ENCODE measurements at regions not wholly inside any gene's neighbourhood (a gene's known extent, or its start where the extent isn't known, plus 50 kb on each side); places are given as distances from the start of the nearest gene placed in this dataset.

GRCh38 chr6:105817370-105817769 lies 268.8 kb upstream of the PRDM1 start:
- Histone ChIP-seq H3K27me3 (peaks cover 15% of the 10 kb centered on the region), H3K4me3 (ENCODE audit: low read depth, low read length) (no peak overlapping the region)
- no peak for TF ChIP-seq CTCF (IDR thresholded peaks at IDR 0.05; ENCODE audit: low read depth, low read length)

DNA sequence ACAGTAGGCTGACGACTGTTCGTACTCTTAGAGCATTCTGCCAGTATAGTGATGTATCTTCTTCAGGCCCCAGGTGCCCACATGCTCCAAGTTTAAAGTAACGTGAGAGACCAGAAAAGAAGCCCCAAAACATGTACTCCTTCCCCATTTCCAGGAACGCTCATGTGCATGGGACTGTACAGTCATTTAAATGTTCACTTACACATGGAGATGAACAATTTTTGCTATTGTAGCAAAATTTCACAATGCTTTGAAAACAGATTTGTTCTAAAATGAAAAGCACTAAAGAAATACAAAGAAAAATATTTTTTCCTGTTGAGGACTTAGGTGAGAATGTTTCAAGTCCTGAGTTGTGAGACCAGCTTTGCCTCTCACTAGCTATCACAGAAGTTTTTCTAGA lies 269.3 kb upstream of the PRDM1 start:
- no peak for TF ChIP-seq CTCF (IDR thresholded peaks at IDR 0.05; ENCODE audit: low read depth, low read length)
- Histone ChIP-seq H3K4me3 (ENCODE audit: low read depth, low read length) (no peak overlapping the region), H3K36me3 (no peaks in the 10 kb centered on the region), H3K4me1 (no peaks in the 10 kb centered on the region), H3K9me3 (no peaks in the 10 kb centered on the region), H3K27me3 (peaks cover 15% of the 10 kb centered on the region)
- DNase-seq, result no peak

More at GRCh38 chr6:105817370-105817769, 268.8 kb upstream of the PRDM1 start:
- no peak for DNase-seq
- Histone ChIP-seq H3K9me3 (no peaks in the 10 kb centered on the region), H3K4me1 (no peaks in the 10 kb centered on the region), H3K36me3 (no peaks in the 10 kb centered on the region)

DNA sequence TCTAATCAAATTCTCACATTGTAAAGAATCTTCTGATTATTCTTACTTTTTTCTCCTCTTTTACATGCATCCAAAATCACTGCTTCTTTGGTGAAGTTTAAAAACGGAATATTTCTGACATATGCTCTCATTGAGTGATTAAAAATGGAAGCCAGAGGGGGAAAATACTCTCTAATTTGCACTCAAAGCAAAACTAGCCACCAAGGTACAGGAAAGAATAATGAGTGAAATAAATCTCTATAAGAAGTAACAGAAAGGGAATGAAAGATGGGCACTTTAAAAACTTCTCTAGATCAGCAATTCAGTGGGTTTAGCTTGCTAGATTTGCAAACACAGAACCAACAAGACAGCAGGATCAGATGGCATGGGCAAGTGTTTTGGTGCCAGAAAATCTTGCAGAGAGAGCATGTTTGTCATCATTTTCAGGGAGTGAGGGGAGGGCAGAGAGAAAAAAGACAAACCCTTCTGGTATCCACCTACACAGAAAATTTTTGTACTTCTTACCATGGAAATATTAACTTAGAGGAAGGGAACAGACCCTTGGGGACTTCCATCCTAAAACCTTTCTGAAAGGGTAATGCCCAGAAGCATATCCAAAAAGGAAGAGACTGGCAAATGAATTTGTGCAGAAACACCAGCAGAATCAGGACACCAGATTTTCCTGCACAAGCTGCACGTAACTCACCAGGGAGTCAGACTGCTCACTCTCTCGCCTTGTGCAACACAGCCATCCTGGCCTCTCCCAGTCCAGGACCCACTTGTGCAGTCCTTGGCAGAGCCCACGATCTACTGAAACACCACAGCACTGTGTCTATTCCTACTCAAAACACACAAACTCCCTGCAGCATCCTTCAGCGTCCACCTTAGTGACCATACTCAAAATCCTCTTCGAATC lies 270.2 kb upstream of the PRDM1 start:
- H3K9me3 ChIP-seq, result no peaks in the 10 kb centered on the region
- no peak for TF ChIP-seq CTCF (IDR thresholded peaks at IDR 0.05; ENCODE audit: low read depth, low read length)
- no peak overlapping the region for H3K4me3 ChIP-seq (ENCODE audit: low read depth, low read length)
- peaks cover 15% of the 10 kb centered on the region for H3K27me3 ChIP-seq
- H3K36me3 ChIP-seq, result no peaks in the 10 kb centered on the region
- no peak for DNase-seq
- no peaks in the 10 kb centered on the region for H3K4me1 ChIP-seq

GRCh38 chr6:105814745-105815536 lies 271.2 kb upstream of the PRDM1 start:
- DNase-seq, result no peak
- no peak overlapping the region for H3K4me3 ChIP-seq (ENCODE audit: low read depth, low read length)
- H3K4me1 ChIP-seq, result no peaks in the 10 kb centered on the region
- peaks cover 15% of the 10 kb centered on the region for H3K27me3 ChIP-seq
- H3K36me3 ChIP-seq, result no peaks in the 10 kb centered on the region
- H3K9me3 ChIP-seq, result no peaks in the 10 kb centered on the region
- no peak for TF ChIP-seq CTCF (IDR thresholded peaks at IDR 0.05; ENCODE audit: low read depth, low read length)

GRCh38 chr6:105810922-105811482 lies 275.1 kb upstream of the PRDM1 start:
- Histone ChIP-seq H3K4me1 (no peaks in the 10 kb centered on the region), H3K27me3 (peaks cover 9% of the 10 kb centered on the region), H3K4me3 (ENCODE audit: low read depth, low read length) (no peak overlapping the region), H3K9me3 (no peaks in the 10 kb centered on the region), H3K36me3 (no peaks in the 10 kb centered on the region)
- no peak for TF ChIP-seq CTCF (IDR thresholded peaks at IDR 0.05; ENCODE audit: low read depth, low read length)
- no peak for DNase-seq
